ENCODE measurements at regions not wholly inside any gene's neighbourhood (a gene's known extent, or its start where the extent isn't known, plus 50 kb on each side); places are given as distances from the start of the nearest gene placed in this dataset.

GRCh38 chr2:183541766-183542165 is 417.5 kb downstream of the NUP35 start:
- TF ChIP-seq, protein P1, sequence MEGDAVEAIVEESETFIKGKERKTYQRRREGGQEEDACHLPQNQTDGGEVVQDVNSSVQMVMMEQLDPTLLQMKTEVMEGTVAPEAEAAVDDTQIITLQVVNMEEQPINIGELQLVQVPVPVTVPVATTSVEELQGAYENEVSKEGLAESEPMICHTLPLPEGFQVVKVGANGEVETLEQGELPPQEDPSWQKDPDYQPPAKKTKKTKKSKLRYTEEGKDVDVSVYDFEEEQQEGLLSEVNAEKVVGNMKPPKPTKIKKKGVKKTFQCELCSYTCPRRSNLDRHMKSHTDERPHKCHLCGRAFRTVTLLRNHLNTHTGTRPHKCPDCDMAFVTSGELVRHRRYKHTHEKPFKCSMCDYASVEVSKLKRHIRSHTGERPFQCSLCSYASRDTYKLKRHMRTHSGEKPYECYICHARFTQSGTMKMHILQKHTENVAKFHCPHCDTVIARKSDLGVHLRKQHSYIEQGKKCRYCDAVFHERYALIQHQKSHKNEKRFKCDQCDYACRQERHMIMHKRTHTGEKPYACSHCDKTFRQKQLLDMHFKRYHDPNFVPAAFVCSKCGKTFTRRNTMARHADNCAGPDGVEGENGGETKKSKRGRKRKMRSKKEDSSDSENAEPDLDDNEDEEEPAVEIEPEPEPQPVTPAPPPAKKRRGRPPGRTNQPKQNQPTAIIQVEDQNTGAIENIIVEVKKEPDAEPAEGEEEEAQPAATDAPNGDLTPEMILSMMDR (IDR thresholded peaks at IDR 0.05; ENCODE audit: low read length): no peak
- no peak for TF ChIP-seq EZH2 (IDR thresholded peaks at IDR 0.05; ENCODE audit: borderline replicate concordance, low read length)

Measured in OCI-LY1 (cell line).